HCT116 (cell line): ENCODE measurements at regions not wholly inside any gene's neighbourhood (a gene's known extent, or its start where the extent isn't known, plus 50 kb on each side); places are given as distances from the start of the nearest gene placed in this dataset.
A peak's percentile ranks its signal among the peaks of the same experiment; 100 is the strongest.

Experiments
- ATAC-seq: fragments of 200-7000 bp; cut with Tn5 transposase; 2 replicates; pipeline ENCODE4 v1.9.1; 2020; ENCODE audit warnings: mild to moderate bottlenecking, moderate library complexity
- BruUV-seq: library from RNA; stranded (reverse); fragments of 400-500 nt; replicated peaks from 2 replicates; lab custom pipeline; 2021; lab: Mats Ljungman, UMichigan
- CTCF ChIA-PET: fragments of 300-600 bp; sonication (Branson Sonifier 250); formaldehyde crosslinking; loops from one replicate; lab custom pipeline; 2021; ENCODE audit warnings: antibody characterized with exemption; lab: Charles Lee
- POLR2A ChIA-PET: fragments of 300-600, 350-600 bp; sonication (Branson Sonifier 250); formaldehyde crosslinking; loops from one replicate; lab custom pipeline; 2021; ENCODE audit warnings: antibody characterized with exemption; lab: Charles Lee
- RAD21 ChIA-PET, 2 experiments: fragments of 300-600 bp; sonication (Branson Sonifier 250); formaldehyde crosslinking; loops; one replicate each; lab custom pipeline; 2023; ENCODE audit warnings: low total read pairs in 2 of 2; ENCODE audit not compliant: uncharacterized antibody in 2 of 2, unreplicated experiment in 2 of 2, low non-redundant PET in 1 of 2; lab: Charles Lee
- DNase-seq: peaks from one replicate; pipeline ENCODE4 v3.0.0-alpha.2; 2010; ENCODE audit warnings: low read depth, low spot score
- H2AFZ ChIP-seq: fragments of 200-600 bp; shearing (Covaris generic), sonication (generic); 2 replicates; pipeline ENCODE4 v1.6.1; 2017; ENCODE audit warnings: low read depth, mixed run types, mixed read lengths, antibody characterized with exemption, low read length; ENCODE audit not compliant: poor library complexity, severe bottlenecking
- H3K27ac ChIP-seq: 2 replicates; pipeline ENCODE4 v1.5.1; 2012; ENCODE audit warnings: low read depth, low read length
- H3K27me3 ChIP-seq: fragments of 200-600 bp; sonication (generic); 2 replicates; pipeline ENCODE4 v1.6.1; 2016; ENCODE audit warnings: mixed run types, low read length, mixed read lengths; ENCODE audit not compliant: insufficient read depth
- H3K36me3 ChIP-seq, 2 experiments: fragments of 200-500 bp in 1 of 2; fragments of 200-600 bp in 1 of 2; sonication (Bioruptor generic) in 1 of 2; sonication (generic) in 1 of 2; 2 replicates each; pipeline versions ENCODE4 v1.5.1 to v1.6.1; 2014 to 2016; ENCODE audit warnings: low read length in 2 of 2, inconsistent platforms in 1 of 2, mixed read lengths in 1 of 2, mixed run types in 1 of 2; ENCODE audit not compliant: insufficient read depth in 2 of 2, control insufficient read depth in 1 of 2
- H3K4me1 ChIP-seq, 2 experiments: fragments of 200-600 bp in 1 of 2; sonication (generic) in 1 of 2; 2 replicates each; pipeline versions ENCODE4 v1.5.1 to v1.6.1; 2012 to 2017; ENCODE audit warnings: low read length in 2 of 2, inconsistent platforms in 1 of 2, mild to moderate bottlenecking in 1 of 2, mixed read lengths in 1 of 2, mixed run types in 1 of 2, moderate library complexity in 1 of 2; ENCODE audit not compliant: insufficient read depth in 2 of 2, control insufficient read depth in 1 of 2
- H3K4me2 ChIP-seq: fragments of 200-600 bp; sonication (generic); 2 replicates; pipeline ENCODE4 v1.6.1; 2017; ENCODE audit warnings: mixed run types, low read length, mixed read lengths
- H3K4me3 ChIP-seq, 2 experiments: fragments of 200-600 bp in 1 of 2; sonication (generic) in 1 of 2; replicated peaks in 1 of 2; 2 replicates each; pipeline ENCODE4 v1.5.1; 2011 to 2016; ENCODE audit warnings: low read length in 2 of 2, control low read depth in 1 of 2, low read depth in 1 of 2, mild to moderate bottlenecking in 1 of 2, mixed read lengths in 1 of 2, mixed run types in 1 of 2
- H3K79me2 ChIP-seq: fragments of 200-600 bp; sonication (generic); 2 replicates; pipeline ENCODE4 v1.6.1; 2017; ENCODE audit warnings: mild to moderate bottlenecking, mixed run types, low read length, moderate library complexity, mixed read lengths; ENCODE audit not compliant: insufficient read depth
- H3K9ac ChIP-seq: fragments of 200-600 bp; sonication (generic); 2 replicates; pipeline ENCODE4 v1.6.1; 2016; ENCODE audit warnings: low read length, mixed read lengths
- H3K9me2 ChIP-seq: fragments of 200-600 bp; sonication (generic), shearing (Covaris generic); 2 replicates; pipeline ENCODE4 v1.6.1; 2017; ENCODE audit warnings: mixed run types, mild to moderate bottlenecking, moderate library complexity; ENCODE audit not compliant: insufficient read depth
- H3K9me3 ChIP-seq, 2 experiments: fragments of 200-500 bp in 1 of 2; fragments of 200-600 bp in 1 of 2; sonication (Bioruptor generic) in 1 of 2; sonication (generic) in 1 of 2; 2 replicates each; pipeline ENCODE4 v1.6.1; 2014 to 2017; ENCODE audit warnings: low read length in 2 of 2, mixed read lengths in 2 of 2, inconsistent platforms in 1 of 2, low read depth in 1 of 2, mild to moderate bottlenecking in 1 of 2, mixed run types in 1 of 2, moderate library complexity in 1 of 2; ENCODE audit not compliant: control insufficient read depth in 1 of 2, insufficient read depth in 1 of 2
- H4K20me1 ChIP-seq: fragments of 200-600 bp; sonication (generic), shearing (Covaris generic); 2 replicates; pipeline ENCODE4 v1.6.1; 2017; ENCODE audit warnings: mixed run types, mild to moderate bottlenecking, moderate library complexity; ENCODE audit not compliant: insufficient read depth
- EZH2phosphoT487 ChIP-seq: fragments of 200-600 bp; IDR thresholded peaks from 2 replicates; pipeline ENCODE4 v1.6.1; 2018; ENCODE audit warnings: antibody characterized with exemption, borderline replicate concordance
- POLR2AphosphoS5 ChIP-seq: IDR thresholded peaks from 2 replicates; pipeline ENCODE4 v1.6.1; 2011; ENCODE audit warnings: mild to moderate bottlenecking, low read depth, low read length, moderate library complexity
- TCF7L2 ChIP-seq: IDR thresholded peaks from 2 replicates; pipeline ENCODE4 v1.7.0; 2011; ENCODE audit warnings: borderline replicate concordance, inconsistent platforms; ENCODE audit not compliant: insufficient read depth, insufficient read length; ENCODE audit errors: extremely low read depth
- ZFX ChIP-seq: fragments of 450-650 bp; IDR thresholded peaks from 2 replicates; pipeline ENCODE4 v1.6.1; 2017
- ZNF274 ChIP-seq: fragments of 200-500 bp; sonication (Bioruptor generic); IDR thresholded peaks from 2 replicates; pipeline ENCODE4 v1.6.1; 2014; ENCODE audit warnings: mild to moderate bottlenecking, low read depth, low read length, inconsistent platforms
- intact Hi-C: fragments of 100-400 bp; cut with micrococcal nuclease; formaldehyde crosslinking; loops from 2 replicates; pipeline ENCODE4 v1.10.0; 2022
- TF ChIP-seq, protein P1 (sequence below): IDR thresholded peaks from 2 replicates; pipeline ENCODE4 v1.6.1; 2011; ENCODE audit warnings: mild to moderate bottlenecking, low read length, moderate library complexity; ENCODE audit not compliant: insufficient replicate concordance; ENCODE audit errors: extremely low read depth
- TF ChIP-seq, protein P2 (sequence below), 3 experiments: fragments of 200-600 bp in 1 of 3; sonication (generic) in 1 of 3; IDR thresholded peaks in 2 of 3; conservative IDR thresholded peaks in 1 of 3; 2 replicates each; pipeline ENCODE4 v1.5.1; 2012 to 2017; ENCODE audit warnings: low read depth in 2 of 3, low read length in 2 of 3, antibody characterized with exemption in 1 of 3, borderline replicate concordance in 1 of 3, control low read depth in 1 of 3, mild to moderate bottlenecking in 1 of 3, mixed read lengths in 1 of 3, mixed run types in 1 of 3, moderate library complexity in 1 of 3; ENCODE audit not compliant: insufficient read depth in 1 of 3
- TF ChIP-seq, protein P3 (sequence below): IDR thresholded peaks from 2 replicates; pipeline ENCODE4 v1.6.1; 2012; ENCODE audit warnings: low read depth

DNA sequence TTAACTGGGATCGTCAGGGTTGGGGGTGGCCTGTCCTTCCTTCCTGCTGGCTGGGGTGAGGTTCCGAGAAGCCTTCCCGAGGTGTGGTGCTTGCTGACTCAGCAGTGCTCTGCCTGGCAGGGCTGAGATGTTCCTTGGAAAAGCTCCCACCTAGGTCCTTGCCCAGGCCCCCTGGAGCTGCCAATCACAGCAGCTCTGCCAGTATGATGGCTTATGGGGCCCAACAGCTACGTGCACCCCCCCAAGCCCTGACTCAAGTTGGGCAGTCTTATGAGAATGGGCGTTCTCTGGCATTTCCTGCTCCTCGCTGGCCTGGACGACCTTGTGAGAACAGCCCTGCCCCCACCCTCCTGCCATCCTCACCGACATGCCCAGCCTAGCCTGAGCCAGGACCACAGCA is 292.2 kb upstream of the CRY1 start:
- intact Hi-C loops = no loop called here
- H3K4me1 ChIP-seq = peaks cover 5 to 30% of the 10 kb centered on the region in 2 experiments
- ChIA-PET CTCF (no interaction called here), POLR2A (no interaction called here), RAD21 (no interaction called here)
- BruUV-seq = no TSS peak
- TF ChIP-seq, protein P1, sequence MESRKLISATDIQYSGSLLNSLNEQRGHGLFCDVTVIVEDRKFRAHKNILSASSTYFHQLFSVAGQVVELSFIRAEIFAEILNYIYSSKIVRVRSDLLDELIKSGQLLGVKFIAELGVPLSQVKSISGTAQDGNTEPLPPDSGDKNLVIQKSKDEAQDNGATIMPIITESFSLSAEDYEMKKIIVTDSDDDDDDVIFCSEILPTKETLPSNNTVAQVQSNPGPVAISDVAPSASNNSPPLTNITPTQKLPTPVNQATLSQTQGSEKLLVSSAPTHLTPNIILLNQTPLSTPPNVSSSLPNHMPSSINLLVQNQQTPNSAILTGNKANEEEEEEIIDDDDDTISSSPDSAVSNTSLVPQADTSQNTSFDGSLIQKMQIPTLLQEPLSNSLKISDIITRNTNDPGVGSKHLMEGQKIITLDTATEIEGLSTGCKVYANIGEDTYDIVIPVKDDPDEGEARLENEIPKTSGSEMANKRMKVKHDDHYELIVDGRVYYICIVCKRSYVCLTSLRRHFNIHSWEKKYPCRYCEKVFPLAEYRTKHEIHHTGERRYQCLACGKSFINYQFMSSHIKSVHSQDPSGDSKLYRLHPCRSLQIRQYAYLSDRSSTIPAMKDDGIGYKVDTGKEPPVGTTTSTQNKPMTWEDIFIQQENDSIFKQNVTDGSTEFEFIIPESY = no peak
- no peaks in the 10 kb centered on the region for H3K36me3 ChIP-seq
- H2AFZ ChIP-seq = no peak overlapping the region
- H3K27ac ChIP-seq = no peak overlapping the region
- no peak overlapping the region for H3K4me3 ChIP-seq
- H3K9me3 ChIP-seq = no peaks in the 10 kb centered on the region
- no peaks in the 10 kb centered on the region; the same call in 1 of the 2 replicates for H3K79me2 ChIP-seq
- no peaks in the 10 kb centered on the region for H3K9me2 ChIP-seq
- ATAC-seq = no peak
- peak overlapping the region; percentile 17; the same call in 1 of the 2 replicates for H3K4me2 ChIP-seq
- no peak overlapping the region for H3K9ac ChIP-seq
- H4K20me1 ChIP-seq = no peaks in the 10 kb centered on the region
- no peak for DNase-seq
- H3K27me3 ChIP-seq = no peaks in the 10 kb centered on the region

DNA sequence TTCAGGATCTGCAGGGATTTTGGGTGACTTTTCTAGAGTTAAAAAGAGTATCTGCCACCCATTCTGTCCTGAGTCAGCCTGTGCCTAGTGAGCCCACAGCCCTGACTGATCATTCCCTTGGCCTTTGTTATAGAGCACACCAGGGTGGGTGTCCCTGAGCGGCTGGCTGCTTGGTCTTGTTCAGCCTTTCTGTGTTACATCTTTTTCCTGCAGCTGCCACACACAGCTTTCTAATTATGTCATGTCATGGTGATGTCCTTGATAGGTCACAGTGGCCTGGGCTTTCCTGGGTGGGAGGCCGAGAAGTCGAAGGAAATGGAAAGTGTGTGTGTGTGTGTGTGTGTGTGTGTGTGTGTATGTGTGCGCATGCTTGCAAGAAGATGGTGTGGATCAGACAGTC is 293.2 kb upstream of the CRY1 start:
- no peaks in the 10 kb centered on the region for H3K27me3 ChIP-seq
- H3K36me3 ChIP-seq = no peaks in the 10 kb centered on the region
- ChIA-PET POLR2A (interaction anchor here (0.6 kb wide), 1 partner anchor 10 kb away, joined by 3 read pairs; no protein-coding TSS in a partner anchor), CTCF (no interaction called here), RAD21 (no interaction called here)
- ATAC-seq = no peak
- H4K20me1 ChIP-seq = no peaks in the 10 kb centered on the region
- no peak for DNase-seq
- H3K4me2 ChIP-seq = no peak overlapping the region
- no peaks in the 10 kb centered on the region for H3K9me3 ChIP-seq
- intact Hi-C loops = no loop called here
- no peak overlapping the region for H3K4me3 ChIP-seq
- no TSS peak for BruUV-seq
- no peaks in the 10 kb centered on the region for H3K79me2 ChIP-seq
- peaks cover 0 to 20% of the 10 kb centered on the region in 2 experiments; a peak in 1 of 4 replicates for H3K4me1 ChIP-seq
- no peak overlapping the region for H3K9ac ChIP-seq
- TF ChIP-seq POLR2AphosphoS5 (no peak), ZNF274 (no peak), TCF7L2 (no peak), EZH2phosphoT487 (no peak), ZFX (no peak)
- TF ChIP-seq, protein P2, sequence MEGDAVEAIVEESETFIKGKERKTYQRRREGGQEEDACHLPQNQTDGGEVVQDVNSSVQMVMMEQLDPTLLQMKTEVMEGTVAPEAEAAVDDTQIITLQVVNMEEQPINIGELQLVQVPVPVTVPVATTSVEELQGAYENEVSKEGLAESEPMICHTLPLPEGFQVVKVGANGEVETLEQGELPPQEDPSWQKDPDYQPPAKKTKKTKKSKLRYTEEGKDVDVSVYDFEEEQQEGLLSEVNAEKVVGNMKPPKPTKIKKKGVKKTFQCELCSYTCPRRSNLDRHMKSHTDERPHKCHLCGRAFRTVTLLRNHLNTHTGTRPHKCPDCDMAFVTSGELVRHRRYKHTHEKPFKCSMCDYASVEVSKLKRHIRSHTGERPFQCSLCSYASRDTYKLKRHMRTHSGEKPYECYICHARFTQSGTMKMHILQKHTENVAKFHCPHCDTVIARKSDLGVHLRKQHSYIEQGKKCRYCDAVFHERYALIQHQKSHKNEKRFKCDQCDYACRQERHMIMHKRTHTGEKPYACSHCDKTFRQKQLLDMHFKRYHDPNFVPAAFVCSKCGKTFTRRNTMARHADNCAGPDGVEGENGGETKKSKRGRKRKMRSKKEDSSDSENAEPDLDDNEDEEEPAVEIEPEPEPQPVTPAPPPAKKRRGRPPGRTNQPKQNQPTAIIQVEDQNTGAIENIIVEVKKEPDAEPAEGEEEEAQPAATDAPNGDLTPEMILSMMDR (IDR thresholded peaks at IDR 0.05 in 2 of 3, conservative IDR thresholded peaks at IDR 0.05 in 1 of 3; ENCODE audit: borderline replicate concordance in 1 of 3, insufficient read depth in 1 of 3, low read depth in 2 of 3, low read length in 2 of 3) = no peak
- TF ChIP-seq, protein P3, sequence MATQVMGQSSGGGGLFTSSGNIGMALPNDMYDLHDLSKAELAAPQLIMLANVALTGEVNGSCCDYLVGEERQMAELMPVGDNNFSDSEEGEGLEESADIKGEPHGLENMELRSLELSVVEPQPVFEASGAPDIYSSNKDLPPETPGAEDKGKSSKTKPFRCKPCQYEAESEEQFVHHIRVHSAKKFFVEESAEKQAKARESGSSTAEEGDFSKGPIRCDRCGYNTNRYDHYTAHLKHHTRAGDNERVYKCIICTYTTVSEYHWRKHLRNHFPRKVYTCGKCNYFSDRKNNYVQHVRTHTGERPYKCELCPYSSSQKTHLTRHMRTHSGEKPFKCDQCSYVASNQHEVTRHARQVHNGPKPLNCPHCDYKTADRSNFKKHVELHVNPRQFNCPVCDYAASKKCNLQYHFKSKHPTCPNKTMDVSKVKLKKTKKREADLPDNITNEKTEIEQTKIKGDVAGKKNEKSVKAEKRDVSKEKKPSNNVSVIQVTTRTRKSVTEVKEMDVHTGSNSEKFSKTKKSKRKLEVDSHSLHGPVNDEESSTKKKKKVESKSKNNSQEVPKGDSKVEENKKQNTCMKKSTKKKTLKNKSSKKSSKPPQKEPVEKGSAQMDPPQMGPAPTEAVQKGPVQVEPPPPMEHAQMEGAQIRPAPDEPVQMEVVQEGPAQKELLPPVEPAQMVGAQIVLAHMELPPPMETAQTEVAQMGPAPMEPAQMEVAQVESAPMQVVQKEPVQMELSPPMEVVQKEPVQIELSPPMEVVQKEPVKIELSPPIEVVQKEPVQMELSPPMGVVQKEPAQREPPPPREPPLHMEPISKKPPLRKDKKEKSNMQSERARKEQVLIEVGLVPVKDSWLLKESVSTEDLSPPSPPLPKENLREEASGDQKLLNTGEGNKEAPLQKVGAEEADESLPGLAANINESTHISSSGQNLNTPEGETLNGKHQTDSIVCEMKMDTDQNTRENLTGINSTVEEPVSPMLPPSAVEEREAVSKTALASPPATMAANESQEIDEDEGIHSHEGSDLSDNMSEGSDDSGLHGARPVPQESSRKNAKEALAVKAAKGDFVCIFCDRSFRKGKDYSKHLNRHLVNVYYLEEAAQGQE = no peak
- H3K27ac ChIP-seq = no peak overlapping the region
- H2AFZ ChIP-seq = no peak overlapping the region
- no peaks in the 10 kb centered on the region for H3K9me2 ChIP-seq
